D721Med (cell line): ENCODE measurements at regions not wholly inside any gene's neighbourhood (a gene's known extent, or its start where the extent isn't known, plus 50 kb on each side); places are given as distances from the start of the nearest gene placed in this dataset.
"Not testable (repeated sequence)": the region's sequence is repeated elsewhere in the genome, so short reads cannot be mapped to it uniquely, and the experiment has no call there.

Source experiments
- DNase-seq: peaks from one replicate; pipeline ENCODE4 v3.0.0; 2011; ENCODE audit warnings: low spot score; ENCODE audit not compliant: insufficient read length
- FAIRE-seq: peaks from 2 replicates; lab custom pipeline; 2011; peaks lifted over from hg19 to GRCh38; lab: Jason Lieb, UNC
- CTCF ChIP-seq: IDR thresholded peaks from 2 replicates; pipeline ENCODE4 v1.5.1; 2012; ENCODE audit warnings: mild to moderate bottlenecking, control low read depth; ENCODE audit not compliant: insufficient read depth; ENCODE audit errors: missing control alignments

GRCh38 chr6:2611092-2611491 is 139.6 kb downstream of the MYLK4 start:
- TF ChIP-seq CTCF, result no peak
- no peak for FAIRE-seq
- DNase-seq, result no peak

- no peak for DNase-seq
- no peak for TF ChIP-seq CTCF
- no peak for FAIRE-seq
Observed at GRCh38 chr6:2608503-2608902, 142.2 kb downstream of the MYLK4 start.

GRCh38 chr6:2600363-2600762 is 150.4 kb downstream of the MYLK4 start:
- DNase-seq (no peak), FAIRE-seq (no peak)
- no peak for TF ChIP-seq CTCF

- FAIRE-seq (no peak), DNase-seq (no peak)
- no peak for TF ChIP-seq CTCF
Observed at GRCh38 chr6:2599817-2600216, 150.9 kb downstream of the MYLK4 start.

GRCh38 chr6:2598867-2599266 is 151.9 kb downstream of the MYLK4 start:
- no peak for TF ChIP-seq CTCF
- DNase-seq (no peak), FAIRE-seq (no peak)

- no peak for TF ChIP-seq CTCF
- FAIRE-seq, result no peak
- no peak for DNase-seq
Observed at GRCh38 chr6:2597991-2598390, 152.7 kb downstream of the MYLK4 start.

- DNase-seq, FAIRE-seq: not testable (repeated sequence)
Observed at GRCh38 chr6:2597457-2597856, 153.3 kb downstream of the MYLK4 start.

- no peak for DNase-seq
- TF ChIP-seq CTCF, result peak; percentile 30
- no peak for FAIRE-seq
Observed at GRCh38 chr6:2596222-2596621, 154.5 kb downstream of the MYLK4 start.
